ENCODE measurements at regions not wholly inside any gene's neighbourhood (a gene's known extent, or its start where the extent isn't known, plus 50 kb on each side); places are given as distances from the start of the nearest gene placed in this dataset.

- intact Hi-C loops (cut with micrococcal nuclease), result no loop called here
- H3K27ac Mint-ChIP-seq, result no peak overlapping the region
- H3K4me3 Mint-ChIP-seq, result no peak overlapping the region
- H3K9me3 Mint-ChIP-seq, result peaks cover 4% of the 10 kb centered on the region
- no peaks in the 10 kb centered on the region for H3K4me1 Mint-ChIP-seq (ENCODE audit: low read depth)
- no peaks in the 10 kb centered on the region for H3K36me3 Mint-ChIP-seq (ENCODE audit: low read depth)
- H3K27me3 Mint-ChIP-seq (ENCODE audit: insufficient read depth), result no peaks in the 10 kb centered on the region
- no peak for DNase-seq (ENCODE audit: low spot score)
Measured at GRCh38 chr14:28896337-28896736, 129.8 kb downstream of the FOXG1 start.

- no peaks in the 10 kb centered on the region for H3K9me3 Mint-ChIP-seq
- H3K36me3 Mint-ChIP-seq (ENCODE audit: low read depth), result no peaks in the 10 kb centered on the region
- DNase-seq (ENCODE audit: low spot score), result no peak
- H3K4me3 Mint-ChIP-seq, result no peak overlapping the region
- H3K27me3 Mint-ChIP-seq (ENCODE audit: insufficient read depth), result no peaks in the 10 kb centered on the region
- no peaks in the 10 kb centered on the region for H3K4me1 Mint-ChIP-seq (ENCODE audit: low read depth)
- intact Hi-C loops (cut with micrococcal nuclease), result no loop called here
- H3K27ac Mint-ChIP-seq, result no peak overlapping the region
Measured at GRCh38 chr14:28901631-28902030, 135.0 kb downstream of the FOXG1 start.

DNA sequence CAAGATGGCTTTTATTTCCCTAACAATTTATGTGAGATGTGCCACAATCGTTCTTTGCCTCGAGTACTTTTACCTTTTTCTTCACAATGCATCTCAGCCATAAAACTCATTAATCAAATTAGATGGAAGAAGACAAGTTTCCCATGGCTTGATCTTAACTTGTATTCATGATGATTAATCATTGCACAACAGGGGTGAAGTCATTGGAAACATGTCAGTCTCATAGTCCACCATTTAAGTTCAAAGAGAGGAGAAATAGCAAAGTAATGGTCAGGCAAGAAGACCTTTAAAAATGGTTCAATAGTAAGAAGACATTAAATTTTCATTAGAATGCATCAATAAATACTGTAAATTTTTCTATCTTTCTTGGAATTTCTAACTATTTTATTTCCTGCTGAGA lies 136.3 kb downstream of the FOXG1 start:
- Mint-ChIP-seq H3K4me3 (no peak overlapping the region), H3K27me3 (ENCODE audit: insufficient read depth) (no peaks in the 10 kb centered on the region), H3K4me1 (ENCODE audit: low read depth) (no peaks in the 10 kb centered on the region), H3K9me3 (peaks cover 10% of the 10 kb centered on the region), H3K36me3 (ENCODE audit: low read depth) (no peaks in the 10 kb centered on the region), H3K27ac (no peak overlapping the region)
- DNase-seq (ENCODE audit: low spot score), result no peak
- intact Hi-C loops (cut with micrococcal nuclease), result no loop called here

DNA sequence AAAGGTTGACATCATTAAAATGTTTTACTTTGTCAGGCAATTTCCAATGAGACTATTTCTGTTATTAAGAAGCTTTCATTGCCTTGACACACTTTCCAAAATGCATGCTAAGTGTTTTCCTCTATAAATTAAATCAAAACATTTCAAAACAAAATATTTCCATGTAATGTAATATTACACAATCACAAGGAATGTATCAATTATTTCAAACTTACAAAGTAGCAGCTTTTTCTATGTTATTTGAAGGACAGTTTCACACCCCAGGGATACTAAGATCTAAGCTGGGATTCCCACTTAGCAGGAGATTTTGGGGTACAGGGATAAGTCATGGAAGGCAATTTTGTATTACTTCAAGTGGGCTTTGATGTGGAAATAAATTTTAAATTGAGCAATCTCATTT lies 144.9 kb downstream of the FOXG1 start:
- DNase-seq (ENCODE audit: low spot score), result no peak
- H3K4me1 Mint-ChIP-seq (ENCODE audit: low read depth), result no peaks in the 10 kb centered on the region
- no peaks in the 10 kb centered on the region for H3K36me3 Mint-ChIP-seq (ENCODE audit: low read depth)
- H3K27ac Mint-ChIP-seq, result no peak overlapping the region
- no peak overlapping the region for H3K4me3 Mint-ChIP-seq
- no peaks in the 10 kb centered on the region for H3K27me3 Mint-ChIP-seq (ENCODE audit: insufficient read depth)
- intact Hi-C loops (cut with micrococcal nuclease), result no loop called here
- peaks cover 29% of the 10 kb centered on the region for H3K9me3 Mint-ChIP-seq

DNA sequence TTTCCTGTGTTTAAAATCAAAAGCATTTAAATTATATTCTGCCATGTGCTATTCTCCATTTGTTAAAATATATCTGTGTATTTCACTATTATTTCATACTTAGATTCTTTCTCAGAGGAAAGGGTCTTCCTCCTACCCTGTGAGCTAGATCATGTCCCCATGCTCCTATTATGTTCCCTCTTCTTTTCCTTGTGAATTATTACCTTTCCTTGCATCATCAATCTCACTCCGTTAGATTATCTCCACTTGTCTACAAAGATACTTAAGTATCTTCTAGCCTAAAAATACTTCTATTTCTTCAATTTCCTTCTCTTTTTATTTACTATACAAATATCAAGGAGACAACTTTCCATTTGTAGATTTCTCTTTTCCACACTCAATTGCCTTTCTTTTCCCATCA lies 146.5 kb downstream of the FOXG1 start:
- Mint-ChIP-seq H3K27ac (no peak overlapping the region), H3K4me1 (ENCODE audit: low read depth) (no peaks in the 10 kb centered on the region), H3K9me3 (peaks cover 22% of the 10 kb centered on the region), H3K27me3 (ENCODE audit: insufficient read depth) (no peaks in the 10 kb centered on the region), H3K4me3 (no peak overlapping the region), H3K36me3 (ENCODE audit: low read depth) (no peaks in the 10 kb centered on the region)
- intact Hi-C loops (cut with micrococcal nuclease), result no loop called here
- no peak for DNase-seq (ENCODE audit: low spot score)

GRCh38 chr14:28926122-28926521 lies 159.5 kb downstream of the FOXG1 start:
- Mint-ChIP-seq H3K27ac (no peak overlapping the region), H3K4me1 (ENCODE audit: low read depth) (no peaks in the 10 kb centered on the region), H3K27me3 (ENCODE audit: insufficient read depth) (no peaks in the 10 kb centered on the region), H3K4me3 (no peak overlapping the region), H3K9me3 (peaks cover 16% of the 10 kb centered on the region), H3K36me3 (ENCODE audit: low read depth) (no peaks in the 10 kb centered on the region)
- DNase-seq (ENCODE audit: low spot score), result no peak
- intact Hi-C loops (cut with micrococcal nuclease), result no loop called here

- peaks cover 32% of the 10 kb centered on the region for H3K9me3 Mint-ChIP-seq
- H3K27me3 Mint-ChIP-seq (ENCODE audit: insufficient read depth), result no peaks in the 10 kb centered on the region
- no peak overlapping the region for H3K27ac Mint-ChIP-seq
- H3K36me3 Mint-ChIP-seq (ENCODE audit: low read depth), result no peaks in the 10 kb centered on the region
- H3K4me1 Mint-ChIP-seq (ENCODE audit: low read depth), result no peaks in the 10 kb centered on the region
- H3K4me3 Mint-ChIP-seq, result no peak overlapping the region
- DNase-seq (ENCODE audit: low spot score), result no peak
- intact Hi-C loops (cut with micrococcal nuclease), result no loop called here
Measured at GRCh38 chr14:28931999-28932398, 165.4 kb downstream of the FOXG1 start.

GRCh38 chr14:28936601-28937000 lies 170.0 kb downstream of the FOXG1 start:
- H3K9me3 Mint-ChIP-seq, result peaks cover 29% of the 10 kb centered on the region
- intact Hi-C loops (cut with micrococcal nuclease), result no loop called here
- DNase-seq (ENCODE audit: low spot score), result no peak
- H3K36me3 Mint-ChIP-seq (ENCODE audit: low read depth), result no peaks in the 10 kb centered on the region
- no peaks in the 10 kb centered on the region for H3K4me1 Mint-ChIP-seq (ENCODE audit: low read depth)
- no peaks in the 10 kb centered on the region for H3K27me3 Mint-ChIP-seq (ENCODE audit: insufficient read depth)
- no peak overlapping the region for H3K4me3 Mint-ChIP-seq
- no peak overlapping the region for H3K27ac Mint-ChIP-seq

DNA sequence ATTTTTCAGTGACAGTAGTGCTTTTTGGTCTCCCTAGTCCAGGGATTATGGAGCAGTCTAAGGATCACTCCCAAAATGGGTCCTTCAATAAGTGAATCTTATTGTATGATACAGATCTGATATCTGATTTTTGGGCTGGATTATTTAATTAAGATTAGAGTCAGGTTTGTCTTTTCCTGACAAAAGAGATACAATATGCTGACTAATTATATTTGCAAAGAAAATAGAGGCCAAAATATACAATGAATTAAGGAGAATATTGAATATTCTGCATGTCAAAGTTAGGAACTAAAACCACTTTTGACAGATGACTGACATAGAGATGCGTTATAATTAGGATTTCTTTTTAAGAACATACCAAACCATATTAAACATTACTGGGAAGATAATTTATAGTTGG lies 175.2 kb downstream of the FOXG1 start:
- no peak for DNase-seq (ENCODE audit: low spot score)
- H3K27ac Mint-ChIP-seq, result no peak overlapping the region
- H3K36me3 Mint-ChIP-seq (ENCODE audit: low read depth), result no peaks in the 10 kb centered on the region
- H3K4me3 Mint-ChIP-seq, result no peak overlapping the region
- H3K27me3 Mint-ChIP-seq (ENCODE audit: insufficient read depth), result no peaks in the 10 kb centered on the region
- peaks cover 20% of the 10 kb centered on the region for H3K9me3 Mint-ChIP-seq
- H3K4me1 Mint-ChIP-seq (ENCODE audit: low read depth), result no peaks in the 10 kb centered on the region
- intact Hi-C loops (cut with micrococcal nuclease), result no loop called here

GRCh38 chr14:28944605-28945004 lies 178.0 kb downstream of the FOXG1 start:
- Mint-ChIP-seq H3K27ac (no peak overlapping the region), H3K9me3 (peaks cover 31% of the 10 kb centered on the region), H3K36me3 (ENCODE audit: low read depth) (no peaks in the 10 kb centered on the region), H3K4me1 (ENCODE audit: low read depth) (no peaks in the 10 kb centered on the region), H3K27me3 (ENCODE audit: insufficient read depth) (no peaks in the 10 kb centered on the region), H3K4me3 (no peak overlapping the region)
- intact Hi-C loops (cut with micrococcal nuclease), result no loop called here
- no peak for DNase-seq (ENCODE audit: low spot score)

- intact Hi-C loops (cut with micrococcal nuclease), result no loop called here
- Mint-ChIP-seq H3K27ac (no peak overlapping the region), H3K36me3 (ENCODE audit: low read depth) (no peaks in the 10 kb centered on the region), H3K4me1 (ENCODE audit: low read depth) (no peaks in the 10 kb centered on the region), H3K4me3 (no peak overlapping the region), H3K27me3 (ENCODE audit: insufficient read depth) (no peaks in the 10 kb centered on the region), H3K9me3 (peaks cover 34% of the 10 kb centered on the region)
- DNase-seq (ENCODE audit: low spot score), result no peak
Measured at GRCh38 chr14:28946267-28946666, 179.7 kb downstream of the FOXG1 start.

- H3K27ac Mint-ChIP-seq, result no peak overlapping the region
- no peak overlapping the region for H3K4me3 Mint-ChIP-seq
- H3K9me3 Mint-ChIP-seq, result peaks cover 29% of the 10 kb centered on the region
- H3K36me3 Mint-ChIP-seq (ENCODE audit: low read depth), result no peaks in the 10 kb centered on the region
- H3K27me3 Mint-ChIP-seq (ENCODE audit: insufficient read depth), result no peaks in the 10 kb centered on the region
- intact Hi-C loops (cut with micrococcal nuclease), result no loop called here
- DNase-seq (ENCODE audit: low spot score), result no peak
- no peaks in the 10 kb centered on the region for H3K4me1 Mint-ChIP-seq (ENCODE audit: low read depth)
Measured at GRCh38 chr14:28949503-28949902, 182.9 kb downstream of the FOXG1 start.

DNA sequence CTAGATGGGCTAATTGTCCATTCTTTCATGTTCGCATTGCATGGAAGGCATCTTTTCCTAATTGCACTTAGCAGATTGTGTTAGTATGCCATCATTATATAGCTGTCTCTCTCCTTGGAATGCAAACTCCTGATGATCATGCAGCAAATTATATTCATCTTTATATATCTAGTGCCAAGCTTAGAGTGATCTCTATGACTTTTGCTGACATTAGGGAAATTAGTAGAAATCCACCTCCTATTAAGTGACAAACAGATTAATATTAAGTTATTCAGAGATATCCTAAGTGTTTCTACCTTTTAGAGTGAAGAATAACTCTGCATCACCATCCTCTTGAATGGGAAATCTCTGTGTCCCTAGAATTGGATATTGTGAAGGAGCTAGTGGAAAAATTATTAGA lies 185.6 kb downstream of the FOXG1 start:
- Mint-ChIP-seq H3K9me3 (peaks cover 35% of the 10 kb centered on the region), H3K4me3 (no peak overlapping the region), H3K27ac (no peak overlapping the region), H3K4me1 (ENCODE audit: low read depth) (no peaks in the 10 kb centered on the region), H3K27me3 (ENCODE audit: insufficient read depth) (no peaks in the 10 kb centered on the region), H3K36me3 (ENCODE audit: low read depth) (no peaks in the 10 kb centered on the region)
- intact Hi-C loops (cut with micrococcal nuclease), result no loop called here
- DNase-seq (ENCODE audit: low spot score), result no peak

DNA sequence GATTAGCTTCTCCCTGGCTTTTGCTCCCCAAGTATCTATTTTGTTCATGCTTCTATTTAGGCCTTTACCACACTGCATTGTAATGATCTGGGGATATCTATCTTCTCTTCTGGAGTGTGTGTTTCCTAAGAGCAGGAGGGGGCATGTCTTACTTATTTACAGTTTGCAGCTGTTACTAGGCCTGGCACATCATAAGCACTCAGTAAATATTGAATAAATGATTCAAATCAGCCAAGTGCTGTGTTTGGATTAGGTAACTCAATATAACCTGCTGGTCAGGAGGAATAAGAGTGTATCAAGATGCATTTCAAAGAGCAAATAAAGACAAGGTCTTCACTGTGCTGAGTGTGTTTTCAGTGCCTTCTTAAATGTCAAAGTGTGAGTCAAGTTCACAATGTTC lies 186.1 kb downstream of the FOXG1 start:
- Mint-ChIP-seq H3K36me3 (ENCODE audit: low read depth) (no peaks in the 10 kb centered on the region), H3K27me3 (ENCODE audit: insufficient read depth) (no peaks in the 10 kb centered on the region), H3K4me1 (ENCODE audit: low read depth) (no peaks in the 10 kb centered on the region), H3K9me3 (peaks cover 34% of the 10 kb centered on the region), H3K4me3 (no peak overlapping the region), H3K27ac (no peak overlapping the region)
- DNase-seq (ENCODE audit: low spot score), result no peak
- intact Hi-C loops (cut with micrococcal nuclease), result no loop called here

Data from activated T-helper 1 cell treated with anti-CD3 and anti-CD28 coated beads, Interleukin-12 subunit alpha, Interleukin-12 subunit beta, Interleukin-2, Interleukin-4 antibody, amounts not matched to agents 30 ng/mL and 10 ng/mL and 1 ng/mL, durations not matched to agents 14 hours and 24 hours and 36 hours (primary cell).